Psoas muscle (tissue), 7 donors: ENCODE measurements at regions not wholly inside any gene's neighbourhood (a gene's known extent, or its start where the extent isn't known, plus 50 kb on each side); places are given as distances from the start of the nearest gene placed in this dataset.

Experiments used
- ATAC-seq, 4 donors: fragments of 200-7000 bp; cut with Tn5 transposase; one replicate each; pipeline ENCODE4 v1.9.1; 2020; ENCODE audit warnings: moderate library complexity in 3 of 4, mild to moderate bottlenecking in 2 of 4
- DNase-seq, 2 donors: peaks; one replicate each; pipeline ENCODE4 v3.0.0-alpha.2; 2020
- H3K27ac ChIP-seq: fragments of 200-600 bp; one replicate; pipeline ENCODE4 v1.8.0; 2022
- H3K27me3 ChIP-seq, 3 donors: fragments of 200-600 bp in 1 of 3; one replicate each; pipeline versions ENCODE4 v1.6.1 to v1.8.0; 2013 to 2022; ENCODE audit warnings: low read length in 2 of 3, mild to moderate bottlenecking in 2 of 3, moderate library complexity in 1 of 3; ENCODE audit not compliant: insufficient read depth in 3 of 3
- H3K36me3 ChIP-seq, 2 donors: fragments of 200-600 bp in 1 of 2; one replicate each; pipeline versions ENCODE4 v1.6.1 to v1.8.0; 2013 to 2022; ENCODE audit warnings: low read depth in 1 of 2, mild to moderate bottlenecking in 1 of 2, moderate library complexity in 1 of 2; ENCODE audit not compliant: insufficient read depth in 1 of 2
- H3K4me1 ChIP-seq: fragments of 200-600 bp; one replicate; pipeline ENCODE4 v1.8.0; 2022
- H3K4me3 ChIP-seq: fragments of 200-600 bp; one replicate; pipeline ENCODE4 v1.8.0; 2022; ENCODE audit warnings: mild to moderate bottlenecking
- H3K9me3 ChIP-seq: fragments of 200-600 bp; one replicate; pipeline ENCODE4 v1.8.0; 2022
- WGBS, 3 donors: extraction: QIAGEN DNeasy Blood & Tissue Kit; methylation state at CpG; one replicate each; pipeline versions ENCODE4 v1.1.6 to v1.1.7; 2013; 5-methylcytosine and 5-hydroxymethylcytosine counted together
- intact Hi-C, 2 donors: fragments of 100-400 bp; cut with DNase I; formaldehyde crosslinking; loops; one replicate each; pipeline versions ENCODE4 v1.11.0 to v1.14.2; 2022
- TF ChIP-seq, protein P1 (sequence below): fragments of 200-600 bp; IDR thresholded peaks from one replicate; pipeline ENCODE4 v1.8.0; 2022; ENCODE audit warnings: antibody characterized with exemption
- donor health status: healthy with polysubstance abuse.
- donor health status: DM: no; HTN: no; CAD: no; lungs with moderate emphysema.
- donor health status: Bipolar disorder and iron deficiency.
- donor health status: healthy.
- donor health status: DM: yes; HTN: yes; CAD: no.
- donor health status: DM: no; HTN: no; CAD: no.
- donor health status: DM: yes; HTN: yes; CAD: no.

DNA sequence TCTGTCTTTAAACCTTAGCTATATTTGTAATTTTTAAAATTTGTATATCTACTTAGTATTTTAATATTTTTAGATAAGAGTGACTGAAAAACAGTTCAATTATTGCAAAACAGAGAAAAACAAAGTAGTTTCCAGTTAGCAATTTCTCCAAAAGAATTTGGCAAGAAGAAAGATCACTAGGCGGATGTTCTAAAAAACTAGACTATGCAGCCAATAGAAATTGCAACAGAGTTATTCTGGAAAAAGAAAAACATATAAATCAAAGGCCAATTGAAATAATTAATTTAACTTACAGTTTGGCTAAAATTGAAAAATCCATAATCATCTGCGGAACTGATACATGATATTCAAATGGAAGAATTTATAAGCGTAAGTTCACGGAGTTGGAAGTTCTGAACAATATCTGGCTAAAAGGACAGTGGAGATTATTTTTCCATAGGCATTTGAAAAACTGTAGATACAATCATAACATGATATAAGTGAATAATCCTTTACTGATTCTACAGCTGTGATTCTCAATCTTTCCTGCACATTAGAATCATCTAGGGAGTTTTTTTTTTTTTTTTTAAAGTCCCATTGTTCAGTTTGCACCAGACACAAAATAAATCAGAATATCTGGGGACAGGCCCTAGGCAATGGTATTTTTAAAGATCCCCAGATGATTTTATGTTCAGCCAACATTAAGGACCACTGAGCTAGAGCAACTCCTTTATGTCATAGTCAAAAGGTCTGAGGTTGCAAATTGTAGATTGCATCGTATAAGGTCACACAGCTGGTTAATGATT lies 605.1 kb upstream of the DAB2 start:
- ATAC-seq (no peak), DNase-seq (no peak)
- H3K9me3 ChIP-seq = no peaks in the 10 kb centered on the region
- no peaks in the 10 kb centered on the region for H3K36me3 ChIP-seq
- TF ChIP-seq, protein P1, sequence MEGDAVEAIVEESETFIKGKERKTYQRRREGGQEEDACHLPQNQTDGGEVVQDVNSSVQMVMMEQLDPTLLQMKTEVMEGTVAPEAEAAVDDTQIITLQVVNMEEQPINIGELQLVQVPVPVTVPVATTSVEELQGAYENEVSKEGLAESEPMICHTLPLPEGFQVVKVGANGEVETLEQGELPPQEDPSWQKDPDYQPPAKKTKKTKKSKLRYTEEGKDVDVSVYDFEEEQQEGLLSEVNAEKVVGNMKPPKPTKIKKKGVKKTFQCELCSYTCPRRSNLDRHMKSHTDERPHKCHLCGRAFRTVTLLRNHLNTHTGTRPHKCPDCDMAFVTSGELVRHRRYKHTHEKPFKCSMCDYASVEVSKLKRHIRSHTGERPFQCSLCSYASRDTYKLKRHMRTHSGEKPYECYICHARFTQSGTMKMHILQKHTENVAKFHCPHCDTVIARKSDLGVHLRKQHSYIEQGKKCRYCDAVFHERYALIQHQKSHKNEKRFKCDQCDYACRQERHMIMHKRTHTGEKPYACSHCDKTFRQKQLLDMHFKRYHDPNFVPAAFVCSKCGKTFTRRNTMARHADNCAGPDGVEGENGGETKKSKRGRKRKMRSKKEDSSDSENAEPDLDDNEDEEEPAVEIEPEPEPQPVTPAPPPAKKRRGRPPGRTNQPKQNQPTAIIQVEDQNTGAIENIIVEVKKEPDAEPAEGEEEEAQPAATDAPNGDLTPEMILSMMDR = no peak
- H3K4me1 ChIP-seq = no peaks in the 10 kb centered on the region
- no peaks in the 10 kb centered on the region for H3K27me3 ChIP-seq
- H3K4me3 ChIP-seq = no peak overlapping the region
- intact Hi-C loops = no loop called here
- H3K27ac ChIP-seq = no peak overlapping the region
- WGBS, 3 donors = 38 to 51% (median 47%) methylated on average over 5 of the region's 5 CpGs

DNA sequence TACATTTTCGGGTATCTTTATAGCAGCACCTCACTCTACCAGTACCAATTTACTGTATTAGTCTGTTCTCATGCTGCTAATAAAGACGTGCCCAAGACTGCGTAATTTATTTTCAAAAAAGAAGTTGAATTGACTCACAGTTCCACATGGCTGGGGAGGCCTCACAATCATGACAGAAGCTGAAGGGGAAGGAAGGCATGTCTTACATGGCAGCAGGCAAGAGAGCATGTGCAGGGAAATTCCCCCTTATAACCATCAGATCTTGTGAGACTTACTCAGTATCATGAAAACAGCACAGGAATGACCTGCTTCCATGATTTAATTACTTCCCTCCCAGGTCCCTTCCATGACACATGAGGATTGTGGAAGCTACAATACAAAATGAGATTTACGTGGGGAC lies 602.6 kb upstream of the DAB2 start:
- intact Hi-C loops = no loop called here
- Histone ChIP-seq H3K9me3 (no peaks in the 10 kb centered on the region), H3K27ac (no peak overlapping the region), H3K4me3 (no peak overlapping the region), H3K27me3 (no peaks in the 10 kb centered on the region), H3K36me3 (no peaks in the 10 kb centered on the region), H3K4me1 (no peaks in the 10 kb centered on the region)
- DNase-seq = no peak
- ATAC-seq = no peak
- 93 to 94% (median 94%) methylated on average over 4 of the region's 4 CpGs for WGBS, 3 donors
- TF ChIP-seq, protein P1 = no peak

DNA sequence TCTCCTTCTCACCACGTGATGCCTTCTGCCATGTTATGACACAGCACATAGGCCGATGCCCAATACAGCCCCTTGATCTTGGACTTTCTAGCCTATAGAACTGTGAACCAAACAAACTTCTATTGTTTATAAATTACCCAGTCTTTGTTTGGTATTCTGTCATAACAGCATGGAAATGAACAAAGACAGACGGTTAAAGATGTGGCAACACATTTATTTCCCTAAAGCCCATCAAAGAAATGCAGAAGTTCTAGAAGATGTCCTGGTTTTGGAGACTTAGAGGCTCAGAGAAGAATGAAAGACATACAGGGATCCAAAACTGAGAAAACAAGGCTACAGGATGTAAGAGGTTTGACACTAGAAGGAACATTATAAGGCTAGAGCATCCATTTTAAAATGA lies 600.8 kb upstream of the DAB2 start:
- H3K4me3 ChIP-seq = no peak overlapping the region
- H3K36me3 ChIP-seq = no peaks in the 10 kb centered on the region
- intact Hi-C loops = no loop called here
- TF ChIP-seq, protein P1 = no peak
- no peak overlapping the region for H3K27ac ChIP-seq
- H3K27me3 ChIP-seq = no peaks in the 10 kb centered on the region
- ATAC-seq = no peak
- H3K4me1 ChIP-seq = no peaks in the 10 kb centered on the region
- no peaks in the 10 kb centered on the region for H3K9me3 ChIP-seq
- DNase-seq = no peak
- WGBS, 3 donors = 76 to 98% (median 87%) methylated on average over 3 of the region's 3 CpGs

DNA sequence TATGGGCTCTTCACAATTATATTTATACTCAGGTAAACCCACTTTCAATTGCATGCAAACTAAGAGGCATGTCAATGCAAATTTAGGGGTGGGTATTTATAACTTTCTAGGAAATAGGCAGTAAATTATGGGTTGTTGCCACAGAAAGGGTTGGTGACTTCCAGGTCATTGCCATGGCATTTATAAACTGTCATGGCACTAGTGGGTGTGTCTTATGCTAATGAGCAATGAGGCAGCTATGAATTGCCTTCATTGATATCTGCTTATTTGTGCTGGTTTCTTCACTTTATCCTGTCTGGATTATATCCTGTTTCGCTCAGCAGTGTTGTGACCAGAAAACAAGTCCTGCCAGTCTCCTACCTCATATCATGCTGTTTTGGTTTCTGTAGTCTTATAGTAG lies 597.3 kb upstream of the DAB2 start:
- no peak for ATAC-seq
- intact Hi-C loops = no loop called here
- no peak for DNase-seq

More for the DNA sequence above, 597.3 kb upstream of the DAB2 start:
- 79 to 96% (median 93%) methylated on average over 1 of the region's 1 CpG for WGBS, 3 donors
- no peaks in the 10 kb centered on the region for H3K36me3 ChIP-seq
- no peaks in the 10 kb centered on the region for H3K9me3 ChIP-seq
- H3K4me3 ChIP-seq = no peak overlapping the region
- TF ChIP-seq, protein P1 = no peak
- no peaks in the 10 kb centered on the region for H3K4me1 ChIP-seq
- no peaks in the 10 kb centered on the region for H3K27me3 ChIP-seq
- no peak overlapping the region for H3K27ac ChIP-seq
